ENCODE measurements at regions not wholly inside any gene's neighbourhood (a gene's known extent, or its start where the extent isn't known, plus 50 kb on each side); places are given as distances from the start of the nearest gene placed in this dataset.

DNA sequence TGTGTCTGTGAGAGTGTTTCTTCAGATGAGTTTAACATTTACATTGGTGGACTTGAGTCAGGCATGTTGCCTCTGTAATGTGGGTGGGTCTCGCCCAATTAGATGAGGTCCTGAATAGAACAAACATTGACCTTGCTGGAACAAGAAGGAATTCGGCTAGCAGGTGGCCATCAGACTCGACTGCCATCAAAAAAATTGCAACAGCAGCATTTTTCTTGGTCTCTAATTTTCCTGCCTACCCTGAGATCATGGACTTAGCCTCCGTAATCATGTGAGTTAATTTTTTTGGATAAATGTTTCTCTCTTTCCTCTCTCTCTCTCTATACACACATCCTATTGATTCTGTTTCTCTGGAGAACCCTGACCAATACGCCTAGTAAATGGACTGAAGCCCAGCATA is 83.8 kb upstream of the ST6GAL2 start:
- Histone ChIP-seq H3K27me3 (replicated peaks; ENCODE audit: control insufficient read depth, insufficient read depth, low read length) (no peaks in the 10 kb centered on the region), H3K4me1 (no peaks in the 10 kb centered on the region), H3K4me3 (ENCODE audit: low read depth, low read length) (no peak overlapping the region), H3K36me3 (ENCODE audit: control insufficient read depth, insufficient read depth, low read length) (no peaks in the 10 kb centered on the region), H3K9me3 (no peaks in the 10 kb centered on the region)
- CTCF ChIA-PET: no interaction called here
- no peak overlapping the region for H3K27ac Mint-ChIP-seq (ENCODE audit: unreplicated experiment)
- H3K27me3 Mint-ChIP-seq (ENCODE audit: insufficient read depth, unreplicated experiment): peaks cover 2% of the 10 kb centered on the region
- TF ChIP-seq, protein P1, sequence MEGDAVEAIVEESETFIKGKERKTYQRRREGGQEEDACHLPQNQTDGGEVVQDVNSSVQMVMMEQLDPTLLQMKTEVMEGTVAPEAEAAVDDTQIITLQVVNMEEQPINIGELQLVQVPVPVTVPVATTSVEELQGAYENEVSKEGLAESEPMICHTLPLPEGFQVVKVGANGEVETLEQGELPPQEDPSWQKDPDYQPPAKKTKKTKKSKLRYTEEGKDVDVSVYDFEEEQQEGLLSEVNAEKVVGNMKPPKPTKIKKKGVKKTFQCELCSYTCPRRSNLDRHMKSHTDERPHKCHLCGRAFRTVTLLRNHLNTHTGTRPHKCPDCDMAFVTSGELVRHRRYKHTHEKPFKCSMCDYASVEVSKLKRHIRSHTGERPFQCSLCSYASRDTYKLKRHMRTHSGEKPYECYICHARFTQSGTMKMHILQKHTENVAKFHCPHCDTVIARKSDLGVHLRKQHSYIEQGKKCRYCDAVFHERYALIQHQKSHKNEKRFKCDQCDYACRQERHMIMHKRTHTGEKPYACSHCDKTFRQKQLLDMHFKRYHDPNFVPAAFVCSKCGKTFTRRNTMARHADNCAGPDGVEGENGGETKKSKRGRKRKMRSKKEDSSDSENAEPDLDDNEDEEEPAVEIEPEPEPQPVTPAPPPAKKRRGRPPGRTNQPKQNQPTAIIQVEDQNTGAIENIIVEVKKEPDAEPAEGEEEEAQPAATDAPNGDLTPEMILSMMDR (IDR thresholded peaks at IDR 0.05; ENCODE audit: insufficient read depth in 1 of 2, low read depth in 1 of 2, low read length in 1 of 2, severe bottlenecking in 1 of 2, unreplicated experiment in 1 of 2): no peak
- no peaks in the 10 kb centered on the region for H3K9me3 Mint-ChIP-seq (ENCODE audit: unreplicated experiment)
- DNase-seq: no peak
- intact Hi-C loops (cut with micrococcal nuclease; ENCODE audit: unreplicated experiment): no loop called here
- no peaks in the 10 kb centered on the region for H3K36me3 Mint-ChIP-seq (ENCODE audit: insufficient read depth, unreplicated experiment)
- no peaks in the 10 kb centered on the region for H3K4me1 Mint-ChIP-seq (ENCODE audit: low read depth, unreplicated experiment)
- POLR2A ChIA-PET: no interaction called here
- H3K4me3 Mint-ChIP-seq (ENCODE audit: unreplicated experiment): no peak overlapping the region
- BruUV-seq (replicated peaks): no TSS peak

DNA sequence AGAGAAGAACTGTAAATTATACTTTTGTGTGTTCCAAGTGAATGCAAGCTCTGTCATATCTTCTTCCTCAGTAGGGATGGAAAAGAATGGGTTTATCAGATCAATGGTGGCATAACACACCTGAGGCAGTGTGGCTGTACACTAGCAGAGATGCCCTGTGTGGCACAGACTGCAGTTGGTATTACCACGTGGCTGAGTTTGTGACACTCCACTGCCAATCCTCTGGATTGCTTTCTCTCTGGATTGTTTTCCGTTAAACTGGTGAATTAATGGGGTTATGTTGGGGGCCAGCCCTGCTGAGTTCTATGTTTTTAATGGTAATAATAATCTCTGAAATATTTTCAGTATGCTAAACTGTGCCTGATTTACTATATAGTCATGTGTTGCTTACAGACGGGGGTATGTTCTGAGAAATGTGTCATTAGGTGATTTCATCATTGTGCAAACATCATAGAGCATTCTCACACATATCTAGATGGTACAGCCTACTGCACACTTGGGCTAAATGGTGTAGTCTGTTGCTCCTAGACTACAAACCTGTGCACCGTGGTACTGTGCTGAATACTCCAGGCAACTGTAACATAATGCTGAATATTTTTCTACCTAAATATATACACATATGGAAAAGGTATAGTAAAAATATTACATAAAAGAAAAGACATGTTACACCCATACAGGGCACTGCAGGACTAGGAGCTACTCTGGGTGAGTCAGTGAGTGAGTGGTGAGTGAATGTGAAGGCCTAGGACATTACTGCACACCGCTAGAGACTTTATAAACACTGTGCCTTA is 84.7 kb upstream of the ST6GAL2 start:
- Mint-ChIP-seq H3K27me3 (ENCODE audit: insufficient read depth, unreplicated experiment) (peaks cover 2% of the 10 kb centered on the region), H3K4me1 (ENCODE audit: low read depth, unreplicated experiment) (no peaks in the 10 kb centered on the region), H3K4me3 (ENCODE audit: unreplicated experiment) (no peak overlapping the region), H3K9me3 (ENCODE audit: unreplicated experiment) (no peaks in the 10 kb centered on the region), H3K27ac (ENCODE audit: unreplicated experiment) (no peak overlapping the region), H3K36me3 (ENCODE audit: insufficient read depth, unreplicated experiment) (no peaks in the 10 kb centered on the region)
- H3K36me3 ChIP-seq (ENCODE audit: control insufficient read depth, insufficient read depth, low read length): no peaks in the 10 kb centered on the region
- no peak overlapping the region for H3K4me3 ChIP-seq (ENCODE audit: low read depth, low read length)
- CTCF ChIA-PET: no interaction called here
- DNase-seq: no peak
- TF ChIP-seq, protein P1 (IDR thresholded peaks at IDR 0.05; ENCODE audit: insufficient read depth in 1 of 2, low read depth in 1 of 2, low read length in 1 of 2, severe bottlenecking in 1 of 2, unreplicated experiment in 1 of 2): no peak
- H3K4me1 ChIP-seq: no peaks in the 10 kb centered on the region
- BruUV-seq (replicated peaks): no TSS peak
- H3K27me3 ChIP-seq (replicated peaks; ENCODE audit: control insufficient read depth, insufficient read depth, low read length): no peaks in the 10 kb centered on the region
- intact Hi-C loops (cut with micrococcal nuclease; ENCODE audit: unreplicated experiment): no loop called here
- no peaks in the 10 kb centered on the region for H3K9me3 ChIP-seq
- POLR2A ChIA-PET: no interaction called here

DNA sequence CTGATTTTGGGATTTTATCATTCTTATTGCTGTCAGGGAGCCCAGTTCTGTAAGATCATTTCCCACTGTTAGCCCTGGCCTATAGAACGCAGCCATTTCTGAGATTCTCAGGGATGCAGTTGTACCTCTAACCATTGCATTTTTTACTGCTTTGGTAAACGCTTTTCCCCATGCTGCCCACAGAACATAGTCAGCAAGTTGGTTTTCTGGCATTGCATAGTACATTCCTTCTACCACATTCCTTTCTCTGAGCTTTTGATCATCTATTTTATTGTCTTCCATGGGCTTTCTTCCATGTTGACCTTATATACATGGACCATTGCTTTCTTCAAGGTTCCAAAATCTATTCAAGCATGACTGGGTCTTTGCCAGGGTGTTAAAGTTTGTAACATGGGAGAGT is 86.8 kb upstream of the ST6GAL2 start:
- H3K9me3 ChIP-seq: no peaks in the 10 kb centered on the region
- intact Hi-C loops (cut with micrococcal nuclease; ENCODE audit: unreplicated experiment): no loop called here
- Mint-ChIP-seq H3K4me1 (ENCODE audit: low read depth, unreplicated experiment) (no peaks in the 10 kb centered on the region), H3K27ac (ENCODE audit: unreplicated experiment) (no peak overlapping the region), H3K4me3 (ENCODE audit: unreplicated experiment) (no peak overlapping the region), H3K9me3 (ENCODE audit: unreplicated experiment) (no peaks in the 10 kb centered on the region), H3K36me3 (ENCODE audit: insufficient read depth, unreplicated experiment) (no peaks in the 10 kb centered on the region), H3K27me3 (ENCODE audit: insufficient read depth, unreplicated experiment) (peaks cover 9% of the 10 kb centered on the region)
- no peaks in the 10 kb centered on the region for H3K36me3 ChIP-seq (ENCODE audit: control insufficient read depth, insufficient read depth, low read length)
- POLR2A ChIA-PET: no interaction called here
- TF ChIP-seq, protein P1 (IDR thresholded peaks at IDR 0.05; ENCODE audit: insufficient read depth in 1 of 2, low read depth in 1 of 2, low read length in 1 of 2, severe bottlenecking in 1 of 2, unreplicated experiment in 1 of 2): no peak
- no peak for DNase-seq
- CTCF ChIA-PET: no interaction called here
- H3K4me3 ChIP-seq (ENCODE audit: low read depth, low read length): no peak overlapping the region
- no TSS peak for BruUV-seq (replicated peaks)
- no peaks in the 10 kb centered on the region for H3K4me1 ChIP-seq
- no peaks in the 10 kb centered on the region for H3K27me3 ChIP-seq (replicated peaks; ENCODE audit: control insufficient read depth, insufficient read depth, low read length)
